Gastroesophageal sphincter (tissue), 3 donors: ENCODE measurements at regions not wholly inside any gene's neighbourhood (a gene's known extent, or its start where the extent isn't known, plus 50 kb on each side); places are given as distances from the start of the nearest gene placed in this dataset.

Experiments
- EP300 ChIP-seq: sonication (generic); formaldehyde crosslinking; IDR thresholded peaks from one replicate; pipeline ENCODE4 v1.6.1; 2017; ENCODE audit warnings: antibody characterized with exemption, mild to moderate bottlenecking
- POLR2A ChIP-seq, 2 donors: fragments of 450-650 bp; IDR thresholded peaks; one replicate each; pipeline ENCODE4 v1.6.1; 2017; ENCODE audit warnings: antibody characterized with exemption in 2 of 2, mild to moderate bottlenecking in 2 of 2, moderate library complexity in 1 of 2
- POLR2AphosphoS5 ChIP-seq: sonication (generic); formaldehyde crosslinking; IDR thresholded peaks from one replicate; pipeline ENCODE4 v1.6.1; 2017; ENCODE audit warnings: antibody characterized with exemption
- TF ChIP-seq, protein P1 (sequence below), 4 experiments: fragments of 200-600 bp in 2 of 4; fragments of 450-650 bp in 2 of 4; sonication (generic) in 1 of 4; IDR thresholded peaks; one replicate each; pipeline ENCODE4 v1.5.1; 2017 to 2019; ENCODE audit warnings: antibody characterized with exemption in 4 of 4, mild to moderate bottlenecking in 2 of 4, moderate library complexity in 2 of 4

DNA sequence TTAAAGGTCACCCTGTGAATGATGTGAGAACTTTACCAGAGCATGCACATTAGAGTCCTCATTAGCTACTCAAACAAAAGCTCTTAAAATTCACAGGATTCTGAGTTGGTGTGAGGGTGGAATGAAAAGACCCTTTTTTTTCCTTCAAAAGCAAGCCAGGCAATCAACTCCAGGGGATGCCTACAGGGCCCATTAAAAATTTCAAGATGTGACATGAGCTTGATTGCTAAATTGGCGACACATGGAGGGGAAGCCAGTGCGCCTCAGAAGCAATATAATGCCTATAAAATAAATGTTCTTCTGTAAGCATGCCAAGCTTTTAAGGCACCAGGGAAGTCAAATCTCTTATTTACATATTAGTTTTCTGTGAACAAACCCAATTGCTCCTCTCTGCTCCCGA, 328.8 kb upstream of the SUCLG2 start:
- TF ChIP-seq POLR2A (IDR thresholded peaks at IDR 0.05) (no peak), POLR2AphosphoS5 (no peak), EP300 (no peak)
- TF ChIP-seq, protein P1, sequence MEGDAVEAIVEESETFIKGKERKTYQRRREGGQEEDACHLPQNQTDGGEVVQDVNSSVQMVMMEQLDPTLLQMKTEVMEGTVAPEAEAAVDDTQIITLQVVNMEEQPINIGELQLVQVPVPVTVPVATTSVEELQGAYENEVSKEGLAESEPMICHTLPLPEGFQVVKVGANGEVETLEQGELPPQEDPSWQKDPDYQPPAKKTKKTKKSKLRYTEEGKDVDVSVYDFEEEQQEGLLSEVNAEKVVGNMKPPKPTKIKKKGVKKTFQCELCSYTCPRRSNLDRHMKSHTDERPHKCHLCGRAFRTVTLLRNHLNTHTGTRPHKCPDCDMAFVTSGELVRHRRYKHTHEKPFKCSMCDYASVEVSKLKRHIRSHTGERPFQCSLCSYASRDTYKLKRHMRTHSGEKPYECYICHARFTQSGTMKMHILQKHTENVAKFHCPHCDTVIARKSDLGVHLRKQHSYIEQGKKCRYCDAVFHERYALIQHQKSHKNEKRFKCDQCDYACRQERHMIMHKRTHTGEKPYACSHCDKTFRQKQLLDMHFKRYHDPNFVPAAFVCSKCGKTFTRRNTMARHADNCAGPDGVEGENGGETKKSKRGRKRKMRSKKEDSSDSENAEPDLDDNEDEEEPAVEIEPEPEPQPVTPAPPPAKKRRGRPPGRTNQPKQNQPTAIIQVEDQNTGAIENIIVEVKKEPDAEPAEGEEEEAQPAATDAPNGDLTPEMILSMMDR (IDR thresholded peaks at IDR 0.05) = no peak
